ENCODE measurements at regions not wholly inside any gene's neighbourhood (a gene's known extent, or its start where the extent isn't known, plus 50 kb on each side); places are given as distances from the start of the nearest gene placed in this dataset.

GRCh38 chr10:130543794-130544193 lies 407.6 kb downstream of the GLRX3 start:
- TF ChIP-seq POLR2AphosphoS5 (IDR thresholded peaks at IDR 0.05) (no peak), CTCF (IDR thresholded peaks at IDR 0.05) (no peak)
